Common myeloid progenitor, CD34-positive (primary cell): ENCODE measurements at regions not wholly inside any gene's neighbourhood (a gene's known extent, or its start where the extent isn't known, plus 50 kb on each side); places are given as distances from the start of the nearest gene placed in this dataset.

Experiments used
- CTCF ChIA-PET: fragments of 350-600 bp; sonication (Branson Sonifier 250); formaldehyde crosslinking; loops from one replicate; lab custom pipeline; 2021; ENCODE audit warnings: antibody characterized with exemption; lab: Charles Lee
- POLR2A ChIA-PET: fragments of 350-600 bp; sonication (Branson Sonifier 250); formaldehyde crosslinking; loops from one replicate; lab custom pipeline; 2021; ENCODE audit warnings: antibody characterized with exemption; lab: Charles Lee
- DNase-seq, 3 donors: peaks; one replicate each; pipeline versions ENCODE4 v3.0.0 to v3.0.0-alpha.2; 2013
- H3K27ac ChIP-seq, 2 experiments: 1 replicate in 1 of 2; 2 replicates in 1 of 2; pipeline ENCODE4 v1.7.0; 2013; ENCODE audit warnings: inconsistent platforms in 2 of 2, low read length in 2 of 2, mild to moderate bottlenecking in 2 of 2, low read depth in 1 of 2, moderate library complexity in 1 of 2; ENCODE audit not compliant: severe bottlenecking in 2 of 2, insufficient read depth in 1 of 2, poor library complexity in 1 of 2
- H3K27me3 ChIP-seq, 5 experiments: replicated peaks in 2 of 5; 1 replicate in 3 of 5; 2 replicates in 2 of 5; pipeline versions ENCODE4 v1.6.1 to v1.7.0; 2013; ENCODE audit warnings: low read length in 4 of 5, mild to moderate bottlenecking in 2 of 5, moderate library complexity in 2 of 5, inconsistent platforms in 1 of 5; ENCODE audit not compliant: insufficient read depth in 5 of 5, control insufficient read depth in 4 of 5
- H3K36me3 ChIP-seq, 4 experiments: 1 replicate in 2 of 4; 2 replicates in 2 of 4; pipeline versions ENCODE4 v1.6.1 to v1.7.0; 2013; ENCODE audit warnings: low read length in 3 of 4, control low read depth in 1 of 4, mild to moderate bottlenecking in 1 of 4; ENCODE audit not compliant: control insufficient read depth in 4 of 4, insufficient read depth in 4 of 4
- H3K4me1 ChIP-seq, 4 experiments: 1 replicate in 3 of 4; 2 replicates in 1 of 4; pipeline versions ENCODE4 v1.6.1 to v1.7.1; 2013; ENCODE audit warnings: low read length in 3 of 4, mild to moderate bottlenecking in 3 of 4, control low read depth in 1 of 4, inconsistent platforms in 1 of 4, moderate library complexity in 1 of 4; ENCODE audit not compliant: control insufficient read depth in 4 of 4, insufficient read depth in 4 of 4; ENCODE audit errors: control extremely low read depth in 1 of 4
- H3K4me3 ChIP-seq, 7 experiments: 1 replicate in 4 of 7; 2 replicates in 3 of 7; pipeline versions ENCODE4 v1.5.1 to v1.7.0; 2013; ENCODE audit warnings: mild to moderate bottlenecking in 7 of 7, low read length in 6 of 7, moderate library complexity in 6 of 7, inconsistent platforms in 2 of 7, low read depth in 2 of 7, control low read depth in 1 of 7; ENCODE audit not compliant: insufficient read depth in 4 of 7, control insufficient read depth in 1 of 7; ENCODE audit errors: extremely low read depth in 1 of 7
- H3K9me3 ChIP-seq, 5 experiments: 1 replicate in 4 of 5; 2 replicates in 1 of 5; pipeline versions ENCODE4 v1.6.1 to v1.7.1; 2013; ENCODE audit warnings: low read length in 4 of 5, mild to moderate bottlenecking in 2 of 5, inconsistent platforms in 1 of 5, low read depth in 1 of 5, moderate library complexity in 1 of 5; ENCODE audit not compliant: control insufficient read depth in 4 of 5, insufficient read depth in 2 of 5; ENCODE audit errors: control extremely low read depth in 1 of 5
- WGBS: methylation state at CpG from one replicate; pipeline ENCODE4 v1.1.5; 2013; ENCODE audit not compliant: insufficient coverage; 5-methylcytosine and 5-hydroxymethylcytosine counted together

- H3K27me3 ChIP-seq, result no peaks in the 10 kb centered on the region
- peak; percentile 86 to 88 (median 88) for DNase-seq
- H3K27ac ChIP-seq, result no peak overlapping the region
- POLR2A ChIA-PET, result no interaction called here
- H3K4me3 ChIP-seq, result no peak overlapping the region
- WGBS, result 61% methylated on average over 19 of the region's 20 CpGs
- H3K9me3 ChIP-seq, result no peaks in the 10 kb centered on the region
- H3K36me3 ChIP-seq, result no peaks in the 10 kb centered on the region
- CTCF ChIA-PET, result no interaction called here
- H3K4me1 ChIP-seq, result no peaks in the 10 kb centered on the region
These were observed 663.7 kb upstream of the B3GAT1 start for GRCh38 chr11:135075740-135076139.

DNA sequence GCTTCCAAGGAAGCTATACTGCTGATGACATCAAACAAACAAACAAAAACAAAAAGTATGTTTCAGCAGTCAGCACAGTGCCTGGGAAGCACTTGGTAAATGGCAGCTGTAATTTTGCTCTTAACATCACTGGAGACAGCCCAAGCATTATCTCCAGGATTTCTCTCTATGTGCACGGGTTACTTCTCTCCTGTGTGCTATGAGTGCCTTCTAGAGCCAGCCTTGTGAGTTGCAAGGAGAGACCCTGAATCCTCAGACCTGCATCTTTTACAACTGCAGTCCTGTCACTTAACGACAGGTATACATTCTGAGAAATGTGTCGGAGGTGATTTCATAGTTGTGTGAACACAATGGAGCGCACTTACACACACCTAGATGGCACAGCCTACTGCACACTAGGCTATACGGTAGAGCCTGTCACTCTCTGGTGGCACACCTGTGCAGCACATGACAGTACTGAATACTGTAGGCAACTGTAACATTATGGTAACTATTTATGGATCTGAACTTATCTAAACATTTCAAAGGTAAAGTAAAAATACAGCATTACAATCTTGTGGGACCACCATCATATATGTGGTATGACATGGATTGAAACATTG lies 662.5 kb upstream of the B3GAT1 start:
- 93% methylated on average over 4 of the region's 5 CpGs for WGBS
- POLR2A ChIA-PET, result no interaction called here

GRCh38 chr11:135073870-135074269 lies 661.8 kb upstream of the B3GAT1 start:
- DNase-seq, result no peak
- CTCF ChIA-PET, result no interaction called here
- POLR2A ChIA-PET, result no interaction called here
- 80% methylated on average over 3 of the region's 5 CpGs for WGBS
- H3K36me3 ChIP-seq, result no peaks in the 10 kb centered on the region
- H3K4me3 ChIP-seq, result no peak overlapping the region
- H3K27ac ChIP-seq, result no peak overlapping the region
- no peaks in the 10 kb centered on the region for H3K9me3 ChIP-seq
- H3K27me3 ChIP-seq, result no peaks in the 10 kb centered on the region
- H3K4me1 ChIP-seq, result no peaks in the 10 kb centered on the region

More for the DNA sequence above, 662.5 kb upstream of the B3GAT1 start:
- no peaks in the 10 kb centered on the region for H3K9me3 ChIP-seq
- no peaks in the 10 kb centered on the region for H3K36me3 ChIP-seq
- no peak overlapping the region for H3K4me3 ChIP-seq
- H3K27ac ChIP-seq, result no peak overlapping the region
- CTCF ChIA-PET, result no interaction called here
- no peaks in the 10 kb centered on the region for H3K4me1 ChIP-seq
- no peaks in the 10 kb centered on the region for H3K27me3 ChIP-seq
- DNase-seq, result no peak

DNA sequence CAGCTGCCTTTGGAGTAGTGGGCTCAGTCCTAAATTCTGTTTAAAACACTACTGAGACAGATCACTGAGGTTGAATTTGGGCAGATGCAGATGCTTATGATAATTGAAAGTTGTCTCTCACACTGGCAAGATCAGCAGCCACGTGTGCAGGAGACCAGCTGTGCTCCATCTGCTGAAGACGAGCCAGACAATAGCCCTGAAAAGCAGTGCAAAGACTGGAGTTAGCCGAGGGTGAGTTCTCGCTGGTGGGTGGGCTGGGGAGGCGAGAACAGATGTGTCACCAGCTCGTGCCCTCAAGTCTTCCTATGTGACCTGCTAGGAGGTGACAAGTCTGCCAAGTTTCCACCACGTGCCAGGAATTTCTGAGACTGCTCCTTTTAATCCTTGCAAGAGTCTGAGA lies 661.3 kb upstream of the B3GAT1 start:
- CTCF ChIA-PET, result no interaction called here

GRCh38 chr11:135069890-135070289 lies 657.8 kb upstream of the B3GAT1 start:
- ChIA-PET CTCF (no interaction called here), POLR2A (no interaction called here)
- Histone ChIP-seq H3K4me3 (no peak overlapping the region), H3K27ac (no peak overlapping the region), H3K9me3 (peaks cover 0 to under 1% (median 0%) of the 10 kb centered on the region in 5 experiments), H3K4me1 (no peaks in the 10 kb centered on the region), H3K27me3 (no peaks in the 10 kb centered on the region), H3K36me3 (no peaks in the 10 kb centered on the region)
- DNase-seq, result no peak
- 81% methylated on average over 3 of the region's 4 CpGs for WGBS

More for the DNA sequence above, 661.3 kb upstream of the B3GAT1 start:
- no peaks in the 10 kb centered on the region for H3K36me3 ChIP-seq
- POLR2A ChIA-PET, result no interaction called here
- DNase-seq, result no peak
- H3K9me3 ChIP-seq, result no peaks in the 10 kb centered on the region
- H3K27me3 ChIP-seq, result no peaks in the 10 kb centered on the region
- H3K4me3 ChIP-seq, result no peak overlapping the region
- no peak overlapping the region for H3K27ac ChIP-seq
- WGBS, result 81% methylated on average over 7 of the region's 7 CpGs
- no peaks in the 10 kb centered on the region for H3K4me1 ChIP-seq

- ChIA-PET CTCF (no interaction called here), POLR2A (no interaction called here)
These were observed 657.0 kb upstream of the B3GAT1 start for GRCh38 chr11:135069063-135069462.

GRCh38 chr11:135062994-135063393 lies 651.0 kb upstream of the B3GAT1 start:
- peaks cover 0 to 27% (median 9%) of the 10 kb centered on the region in 5 experiments for H3K9me3 ChIP-seq
- H3K27ac ChIP-seq, result no peak overlapping the region
- H3K4me3 ChIP-seq, result no peak overlapping the region
- no peak for DNase-seq
- peaks cover 0 to 1% (median 0%) of the 10 kb centered on the region in 5 experiments for H3K27me3 ChIP-seq
- CTCF ChIA-PET, result no interaction called here
- 40% methylated on average over 1 of the region's 5 CpGs for WGBS
- H3K36me3 ChIP-seq, result no peaks in the 10 kb centered on the region
- POLR2A ChIA-PET, result no interaction called here
- H3K4me1 ChIP-seq, result no peaks in the 10 kb centered on the region

More at GRCh38 chr11:135069063-135069462, 657.0 kb upstream of the B3GAT1 start:
- Histone ChIP-seq H3K4me3 (no peak overlapping the region), H3K4me1 (no peaks in the 10 kb centered on the region), H3K27me3 (no peaks in the 10 kb centered on the region), H3K27ac (no peak overlapping the region), H3K9me3 (peaks cover 0 to 5% (median 0%) of the 10 kb centered on the region in 5 experiments), H3K36me3 (no peaks in the 10 kb centered on the region)
- DNase-seq, result no peak
- 90% methylated on average over 10 of the region's 11 CpGs for WGBS
